Ovary (tissue), 7 donors: ENCODE measurements at regions not wholly inside any gene's neighbourhood (a gene's known extent, or its start where the extent isn't known, plus 50 kb on each side); places are given as distances from the start of the nearest gene placed in this dataset.

Experiments used
- DNase-seq, 5 donors: peaks; one replicate each; pipeline ENCODE4 v3.0.0-alpha.2; 2019 to 2020
- H3K27ac ChIP-seq, 2 donors: fragments of 200-600 bp; one replicate each; pipeline versions ENCODE4 v1.5.1 to v1.8.0; 2019 to 2022
- H3K27me3 ChIP-seq: fragments of 200-600 bp; one replicate; pipeline ENCODE4 v1.8.0; 2022
- H3K36me3 ChIP-seq: fragments of 200-600 bp; sonication (generic); one replicate; pipeline ENCODE4 v1.5.1; 2019
- H3K4me1 ChIP-seq: one replicate; pipeline ENCODE4 v1.8.1; 2013; ENCODE audit warnings: mild to moderate bottlenecking, moderate library complexity; ENCODE audit not compliant: insufficient read depth
- H3K4me3 ChIP-seq: fragments of 200-600 bp; sonication (generic); one replicate; pipeline ENCODE4 v1.5.1; 2017
- H3K9me3 ChIP-seq, 2 donors: fragments of 200-600 bp in 1 of 2; sonication (generic) in 1 of 2; one replicate each; pipeline versions ENCODE4 v1.5.1 to v1.8.1; 2013 to 2019; ENCODE audit warnings: mild to moderate bottlenecking in 1 of 2, moderate library complexity in 1 of 2
- EP300 ChIP-seq: sonication (generic); formaldehyde crosslinking; IDR thresholded peaks from one replicate; pipeline ENCODE4 v1.6.1; 2017; ENCODE audit warnings: antibody characterized with exemption
- POLR2A ChIP-seq: fragments of 450-650 bp; IDR thresholded peaks from one replicate; pipeline ENCODE4 v1.6.1; 2017; ENCODE audit warnings: antibody characterized with exemption, mild to moderate bottlenecking, moderate library complexity
- WGBS, 3 donors: extraction: QIAGEN DNeasy Blood & Tissue Kit in 1 of 3; methylation state at CpG; one replicate each; pipeline versions ENCODE4 v1.1.5 to v1.1.7; 2013 to 2017; 5-methylcytosine and 5-hydroxymethylcytosine counted together
- intact Hi-C, 4 donors: fragments of 100-400 bp; cut with DNase I; formaldehyde crosslinking; loops; one replicate each; pipeline versions ENCODE4 v1.11.0 to v1.15.1; 2022 to 2023
- TF ChIP-seq, protein P1 (sequence below), 3 donors: fragments of 450-650 bp in 2 of 3; fragments of 200-600 bp in 1 of 3; IDR thresholded peaks; one replicate each; pipeline versions ENCODE4 v1.5.1 to v1.8.0; 2016 to 2022; ENCODE audit warnings: antibody characterized with exemption in 3 of 3, mild to moderate bottlenecking in 1 of 3
- donor health status: DM: no; HTN: no; CAD: no; lungs with moderate emphysema.
- donor health status: DM: no; HTN: no; CAD: no.
- donor health status: Bipolar disorder and iron deficiency.
- donor health status: DM: no; HTN: no; CAD: no.
- donor health status: DM: yes; HTN: yes; CAD: no.

GRCh38 chr1:222897527-222898190, 82.8 kb downstream of the DISP1 start:
- WGBS, 3 donors, result 15 to 19% (median 16%) methylated on average over 4 of the region's 4 CpGs
- TF ChIP-seq EP300, result no peak
- TF ChIP-seq POLR2A, result no peak
- TF ChIP-seq, protein P1, sequence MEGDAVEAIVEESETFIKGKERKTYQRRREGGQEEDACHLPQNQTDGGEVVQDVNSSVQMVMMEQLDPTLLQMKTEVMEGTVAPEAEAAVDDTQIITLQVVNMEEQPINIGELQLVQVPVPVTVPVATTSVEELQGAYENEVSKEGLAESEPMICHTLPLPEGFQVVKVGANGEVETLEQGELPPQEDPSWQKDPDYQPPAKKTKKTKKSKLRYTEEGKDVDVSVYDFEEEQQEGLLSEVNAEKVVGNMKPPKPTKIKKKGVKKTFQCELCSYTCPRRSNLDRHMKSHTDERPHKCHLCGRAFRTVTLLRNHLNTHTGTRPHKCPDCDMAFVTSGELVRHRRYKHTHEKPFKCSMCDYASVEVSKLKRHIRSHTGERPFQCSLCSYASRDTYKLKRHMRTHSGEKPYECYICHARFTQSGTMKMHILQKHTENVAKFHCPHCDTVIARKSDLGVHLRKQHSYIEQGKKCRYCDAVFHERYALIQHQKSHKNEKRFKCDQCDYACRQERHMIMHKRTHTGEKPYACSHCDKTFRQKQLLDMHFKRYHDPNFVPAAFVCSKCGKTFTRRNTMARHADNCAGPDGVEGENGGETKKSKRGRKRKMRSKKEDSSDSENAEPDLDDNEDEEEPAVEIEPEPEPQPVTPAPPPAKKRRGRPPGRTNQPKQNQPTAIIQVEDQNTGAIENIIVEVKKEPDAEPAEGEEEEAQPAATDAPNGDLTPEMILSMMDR (IDR thresholded peaks at IDR 0.05), result no peak
- no peaks in the 10 kb centered on the region for H3K9me3 ChIP-seq
- no peak overlapping the region for H3K27ac ChIP-seq
- no peaks in the 10 kb centered on the region for H3K36me3 ChIP-seq
- no peak for DNase-seq
- no peaks in the 10 kb centered on the region for H3K27me3 ChIP-seq
- peaks cover 2% of the 10 kb centered on the region for H3K4me1 ChIP-seq
- no peak overlapping the region for H3K4me3 ChIP-seq
- intact Hi-C loops, result no loop called here

GRCh38 chr1:222898191-222898527, 83.3 kb downstream of the DISP1 start:
- intact Hi-C loops, result no loop called here
- Histone ChIP-seq H3K4me3 (no peak overlapping the region), H3K4me1 (peaks cover 2% of the 10 kb centered on the region), H3K27me3 (no peaks in the 10 kb centered on the region), H3K9me3 (no peaks in the 10 kb centered on the region), H3K36me3 (no peaks in the 10 kb centered on the region), H3K27ac (no peak overlapping the region)
- DNase-seq, result no peak
- TF ChIP-seq EP300 (no peak), POLR2A (no peak)
- TF ChIP-seq, protein P1 (IDR thresholded peaks at IDR 0.05), result no peak
- 7 to 13% (median 12%) methylated on average over 1 of the region's 1 CpG for WGBS, 3 donors

DNA sequence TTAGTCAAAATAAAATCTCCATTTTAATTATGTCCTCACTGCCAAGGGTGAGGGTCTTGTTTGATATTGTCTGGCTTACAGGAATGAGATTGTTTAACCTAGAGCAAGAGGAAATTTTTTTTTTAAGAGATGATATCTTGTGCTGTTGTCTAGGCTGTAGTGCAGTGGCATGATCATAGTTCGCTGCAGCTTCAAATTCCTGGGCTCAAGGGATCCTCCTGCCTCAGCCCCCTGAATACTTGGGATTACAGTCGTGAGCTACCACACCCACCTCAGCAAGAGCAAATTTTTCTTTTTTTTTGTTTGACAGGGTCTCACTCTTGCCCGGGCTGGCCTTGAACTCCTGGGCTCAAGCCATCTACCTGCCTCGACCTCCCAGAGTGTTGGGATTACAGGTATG, 84.6 kb downstream of the DISP1 start:
- H3K27ac ChIP-seq, result no peak overlapping the region
- H3K36me3 ChIP-seq, result no peaks in the 10 kb centered on the region
- TF ChIP-seq, protein P1 (IDR thresholded peaks at IDR 0.05), result no peak
- TF ChIP-seq POLR2A (no peak), EP300 (no peak)
- H3K4me3 ChIP-seq, result no peak overlapping the region
- H3K4me1 ChIP-seq, result peaks cover 2% of the 10 kb centered on the region
- H3K9me3 ChIP-seq, result no peaks in the 10 kb centered on the region
- no peaks in the 10 kb centered on the region for H3K27me3 ChIP-seq
- intact Hi-C loops, result no loop called here
- WGBS, 3 donors, result 48 to 62% (median 51%) methylated on average over 4 of the region's 4 CpGs
- no peak for DNase-seq

DNA sequence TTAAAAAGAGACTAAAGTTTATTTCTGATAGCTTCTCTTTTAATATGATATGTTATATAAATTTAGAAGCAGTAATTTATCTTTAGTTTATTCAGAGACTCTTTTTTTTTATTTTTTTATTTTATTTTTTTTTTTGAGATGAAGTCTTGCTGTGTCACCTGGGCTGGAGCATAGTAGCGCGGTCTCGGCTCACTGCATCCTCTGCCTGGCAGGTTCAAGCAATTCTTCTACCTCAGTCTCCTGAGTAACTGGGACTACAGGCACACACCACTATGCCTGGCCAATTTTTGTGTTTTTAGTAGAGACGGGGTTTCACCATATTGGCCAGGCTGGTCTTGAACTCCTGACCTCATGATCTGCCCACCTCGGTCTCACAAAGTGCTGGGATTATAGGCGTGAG, 89.6 kb downstream of the DISP1 start:
- Histone ChIP-seq H3K36me3 (no peaks in the 10 kb centered on the region), H3K4me3 (no peak overlapping the region), H3K9me3 (no peaks in the 10 kb centered on the region), H3K4me1 (peaks cover 2% of the 10 kb centered on the region), H3K27ac (no peak overlapping the region), H3K27me3 (no peaks in the 10 kb centered on the region)
- intact Hi-C loops, result no loop called here
- TF ChIP-seq, protein P1 (IDR thresholded peaks at IDR 0.05), result no peak
- TF ChIP-seq POLR2A (no peak), EP300 (no peak)
- 92 to 93% (median 92%) methylated on average over 6 of the region's 6 CpGs for WGBS, 3 donors
- DNase-seq, result no peak
